HG03521 (cell line): ENCODE measurements at regions not wholly inside any gene's neighbourhood (a gene's known extent, or its start where the extent isn't known, plus 50 kb on each side); places are given as distances from the start of the nearest gene placed in this dataset.

Source experiments
- ATAC-seq: cut with Tn5 transposase; IDR thresholded peaks from one replicate; pipeline ENCODE4 v1.9.1; 2021; ENCODE audit warnings: mild to moderate bottlenecking, moderate library complexity; ENCODE audit not compliant: unreplicated experiment

DNA sequence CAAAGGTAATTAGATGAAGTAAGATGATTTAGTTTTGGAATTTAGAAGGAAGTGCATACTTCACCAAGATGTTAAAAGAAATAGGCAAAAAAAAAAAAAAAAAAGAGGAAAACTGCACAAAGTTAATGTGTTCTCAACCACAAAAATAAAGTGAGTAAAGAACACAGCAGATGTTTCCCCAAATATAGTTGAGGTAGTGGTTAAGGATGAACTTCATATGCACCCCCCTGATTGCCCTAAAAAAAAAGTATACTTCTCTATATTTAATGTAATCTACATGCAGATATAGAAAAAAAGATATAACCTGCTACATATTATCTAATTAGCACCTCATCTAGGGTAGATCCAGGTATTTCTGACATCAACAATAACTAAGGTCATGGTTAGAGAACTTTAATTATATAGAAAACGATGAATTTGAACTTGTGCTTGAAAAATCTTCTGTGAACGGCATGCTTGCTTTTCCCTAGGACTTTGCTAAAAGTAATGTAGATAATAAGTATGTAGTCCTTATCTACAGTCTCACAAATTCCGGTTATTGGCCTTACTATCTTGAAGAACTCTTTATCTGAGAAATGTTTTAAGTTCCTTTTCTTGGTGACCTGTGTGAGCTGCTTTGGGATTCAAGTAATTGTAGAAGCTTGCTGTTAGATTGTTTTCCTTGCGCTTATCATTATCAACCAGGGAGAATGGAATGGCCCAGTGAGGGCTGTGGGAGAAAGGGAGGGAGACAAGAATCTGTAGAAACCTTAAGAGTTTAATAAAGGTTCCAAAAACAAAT lies 70.1 kb upstream of the LRRC7 start:
- ATAC-seq = no peak

DNA sequence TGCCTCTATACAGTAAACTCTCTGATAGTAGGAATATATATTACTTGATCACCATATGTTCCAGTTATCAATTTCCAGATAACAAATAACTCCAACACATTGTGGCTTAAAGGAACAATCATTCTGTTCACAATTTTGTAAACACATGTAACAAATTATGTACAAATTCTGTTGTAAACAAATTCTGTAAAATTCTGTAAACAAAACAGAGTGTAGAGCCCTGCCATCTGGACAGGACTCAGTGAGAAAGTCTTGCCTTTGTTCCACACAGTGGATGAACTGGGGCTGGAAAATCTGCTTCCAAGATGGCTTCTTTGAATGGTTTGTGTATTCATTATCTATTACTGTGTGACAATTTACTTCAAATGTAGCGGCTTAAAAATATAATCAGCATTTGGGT lies 69.0 kb upstream of the LRRC7 start:
- no peak for ATAC-seq

GRCh38 chr1:69499203-69499803 lies 68.4 kb upstream of the LRRC7 start:
- ATAC-seq = no peak

GRCh38 chr1:69502991-69503390 lies 64.7 kb upstream of the LRRC7 start:
- ATAC-seq = no peak

DNA sequence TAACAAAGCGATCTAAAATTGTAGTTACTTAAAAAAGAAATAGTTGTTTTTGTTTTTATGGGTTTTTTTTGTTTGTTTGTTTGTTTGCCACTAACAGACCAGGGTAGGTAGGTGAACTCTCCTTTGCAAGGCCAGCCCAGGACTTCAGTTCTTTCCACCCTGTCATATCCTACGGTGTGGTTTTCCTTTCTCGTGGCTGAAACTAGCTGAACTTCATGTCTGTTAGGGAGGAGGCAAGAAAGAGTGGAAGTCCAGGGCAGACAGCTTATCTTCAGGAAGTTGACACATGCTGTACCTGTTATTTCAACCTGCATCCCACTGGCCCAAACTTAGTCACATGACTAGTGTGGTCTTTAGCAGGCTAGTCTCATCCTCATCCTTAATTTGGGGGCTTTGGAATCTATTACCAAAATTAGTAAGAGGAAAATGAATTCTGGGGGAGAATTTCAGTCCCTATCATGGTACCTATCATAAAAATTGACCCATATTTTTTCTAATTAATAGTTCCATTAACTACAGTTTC lies 62.9 kb upstream of the LRRC7 start:
- no peak for ATAC-seq

DNA sequence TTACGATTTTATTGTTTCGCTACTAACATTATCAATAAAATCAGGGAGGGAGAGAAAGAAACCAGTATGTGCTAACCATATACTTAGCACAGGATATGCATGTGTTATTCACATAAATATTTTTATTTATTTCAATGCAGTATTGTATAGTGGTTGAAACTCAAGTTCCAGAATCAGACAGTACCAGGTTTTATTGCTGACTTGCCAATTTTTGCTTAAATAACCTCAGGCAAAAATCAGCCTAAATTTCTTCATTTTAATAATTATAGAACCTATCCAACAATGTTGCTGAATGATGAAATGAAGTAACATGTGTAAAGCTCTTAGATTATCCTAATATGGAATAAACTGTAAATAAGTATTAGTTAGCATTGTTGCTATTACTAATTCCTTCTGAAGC lies 61.4 kb upstream of the LRRC7 start:
- no peak for ATAC-seq

DNA sequence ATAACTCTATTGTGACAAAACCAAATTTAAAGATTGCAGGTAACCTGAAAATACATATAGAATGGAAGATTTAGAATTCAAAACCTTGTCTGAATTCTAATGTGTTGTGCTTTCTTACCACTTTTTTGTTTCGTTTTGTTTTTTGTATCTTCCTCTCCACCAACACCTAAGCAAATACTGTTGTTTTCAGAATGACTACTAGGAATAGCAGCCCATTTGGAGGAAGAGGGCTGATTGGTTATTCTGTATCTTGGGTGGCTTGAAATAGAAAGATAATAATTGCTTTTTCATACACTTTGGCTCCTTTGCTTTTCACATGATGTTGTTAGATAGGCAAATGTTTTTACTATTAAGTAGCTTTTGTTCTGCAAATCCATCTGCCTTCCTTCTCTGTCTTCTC lies 61.0 kb upstream of the LRRC7 start:
- ATAC-seq = no peak

GRCh38 chr1:69510026-69510425 lies 57.7 kb upstream of the LRRC7 start:
- ATAC-seq = no peak

GRCh38 chr1:69511426-69512192 lies 56.1 kb upstream of the LRRC7 start:
- no peak for ATAC-seq

DNA sequence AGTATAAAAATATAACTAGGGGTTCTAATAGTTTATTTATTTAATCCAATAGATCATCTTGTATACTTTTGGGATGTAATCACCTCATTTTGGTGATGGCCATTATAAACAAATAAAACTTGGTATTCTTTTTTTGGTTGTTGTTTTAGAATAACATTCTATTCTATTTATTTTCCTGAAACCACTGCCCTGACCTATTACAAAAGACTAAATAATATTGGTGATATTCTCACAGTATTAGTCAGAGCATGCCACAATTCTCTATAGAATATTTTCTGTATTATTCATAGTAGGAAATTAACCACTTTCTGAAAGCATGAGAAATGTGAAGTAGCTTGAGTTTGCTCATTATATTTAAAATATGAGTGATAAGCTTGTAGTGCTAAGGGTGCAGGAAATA lies 54.1 kb upstream of the LRRC7 start:
- ATAC-seq = no peak
